LHCN-M2 (cell line): ENCODE measurements at regions not wholly inside any gene's neighbourhood (a gene's known extent, or its start where the extent isn't known, plus 50 kb on each side); places are given as distances from the start of the nearest gene placed in this dataset.
A peak's percentile ranks its signal among the peaks of the same experiment; 100 is the strongest.

Experiments
- DNase-seq: peaks from one replicate; pipeline ENCODE4 v3.0.0-alpha.2; 2012; ENCODE audit warnings: low read depth

DNA sequence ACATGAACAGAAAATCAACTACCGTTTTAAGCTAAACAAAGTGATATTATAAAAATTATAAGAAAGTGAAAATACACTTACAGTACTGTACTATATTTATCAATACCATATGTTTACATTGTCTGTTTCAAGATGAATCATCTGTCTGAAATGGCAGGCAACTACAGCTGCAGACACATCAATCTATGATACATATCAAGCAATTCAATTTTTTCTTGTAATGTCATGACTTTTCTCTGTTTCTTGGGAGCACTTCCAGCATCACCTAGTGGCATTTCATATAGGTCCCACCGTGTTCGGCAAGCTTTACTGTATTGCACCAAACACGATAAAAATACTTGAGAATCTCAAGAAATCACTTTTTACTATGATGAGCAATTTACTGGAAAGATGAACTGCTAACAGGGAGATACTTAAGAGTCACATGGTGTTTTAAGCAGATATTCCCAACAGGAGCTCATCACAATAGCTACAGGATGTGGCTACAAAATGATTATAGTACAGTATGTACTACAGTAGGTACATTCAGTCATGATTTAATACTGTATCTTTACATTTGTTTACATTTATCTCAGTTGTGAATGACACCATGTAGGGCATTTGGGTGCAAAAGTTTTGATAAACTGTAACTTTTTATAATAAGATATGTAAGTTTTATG lies 207.4 kb downstream of the ADAM29 start:
- DNase-seq, result peak; percentile 3

GRCh38 chr4:175127314-175127713 lies 209.2 kb downstream of the ADAM29 start:
- DNase-seq, result peak; percentile 28

- DNase-seq, result no peak
Measured at GRCh38 chr4:175129797-175130196, 211.6 kb downstream of the ADAM29 start.

- DNase-seq, result no peak
Measured at GRCh38 chr4:175139205-175139604, 221.0 kb downstream of the ADAM29 start.

- no peak for DNase-seq
Measured at GRCh38 chr4:175143116-175143515, 225.0 kb downstream of the ADAM29 start.

GRCh38 chr4:175146799-175147198 lies 228.6 kb downstream of the ADAM29 start:
- no peak for DNase-seq

DNA sequence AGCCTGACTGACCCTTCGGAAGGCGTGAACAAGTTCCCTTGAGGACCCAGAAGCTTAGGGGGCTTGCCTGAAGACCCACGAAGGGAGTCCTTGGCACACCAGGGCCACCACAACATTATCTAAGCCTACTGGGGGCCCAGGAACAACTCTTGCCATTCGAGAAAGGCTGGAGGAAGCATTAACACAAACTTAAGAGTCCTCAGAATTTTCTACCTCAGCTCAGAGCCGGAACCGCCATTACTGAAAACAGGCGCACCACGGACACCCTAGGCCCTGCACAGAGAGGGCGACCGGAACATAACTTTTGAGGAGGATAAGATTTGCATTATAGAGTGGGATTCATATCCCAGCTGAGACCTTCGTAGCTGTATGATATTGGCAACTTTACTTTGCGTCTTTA lies 229.1 kb downstream of the ADAM29 start:
- no peak for DNase-seq

GRCh38 chr4:175166020-175166419 lies 247.9 kb downstream of the ADAM29 start:
- DNase-seq, result peak; percentile 7

DNA sequence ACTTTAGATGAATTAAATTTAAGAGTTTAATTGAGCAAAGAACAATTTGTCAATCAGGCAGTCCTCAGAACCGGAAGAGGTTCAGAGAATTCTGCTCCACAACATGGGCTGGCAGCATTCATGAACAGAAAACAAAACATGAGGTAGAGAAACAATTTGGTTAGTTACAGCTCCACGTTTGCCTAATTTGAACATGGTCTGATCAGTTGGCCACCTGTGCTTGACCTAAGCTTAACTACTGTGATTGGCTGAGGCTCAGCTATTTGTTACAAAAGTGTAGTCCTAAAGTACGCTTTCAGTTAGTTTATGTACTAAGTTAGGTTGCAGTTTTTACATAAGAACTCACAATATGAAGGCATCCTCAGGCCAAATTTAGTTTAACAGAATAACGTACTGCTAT lies 258.6 kb downstream of the ADAM29 start:
- DNase-seq, result peak; percentile 4

DNA sequence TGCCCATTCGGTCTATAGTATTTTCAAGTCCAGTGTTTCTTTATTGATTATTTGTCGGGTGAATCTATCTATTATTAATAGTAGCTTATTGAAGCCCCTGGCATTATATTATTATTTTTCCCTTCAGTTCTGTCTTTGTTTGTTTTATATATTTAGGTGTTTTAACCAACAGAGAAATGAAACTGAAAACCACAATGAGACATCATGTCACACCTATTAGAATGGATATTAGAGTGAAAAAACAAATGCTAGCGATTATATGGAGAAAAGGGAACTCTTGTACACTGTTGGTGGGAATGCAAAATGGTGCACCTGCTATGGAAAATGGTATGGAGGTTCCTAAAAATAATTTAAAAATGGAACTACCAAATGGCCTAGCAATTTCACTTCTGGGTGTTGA lies 272.5 kb downstream of the ADAM29 start:
- no peak for DNase-seq

DNA sequence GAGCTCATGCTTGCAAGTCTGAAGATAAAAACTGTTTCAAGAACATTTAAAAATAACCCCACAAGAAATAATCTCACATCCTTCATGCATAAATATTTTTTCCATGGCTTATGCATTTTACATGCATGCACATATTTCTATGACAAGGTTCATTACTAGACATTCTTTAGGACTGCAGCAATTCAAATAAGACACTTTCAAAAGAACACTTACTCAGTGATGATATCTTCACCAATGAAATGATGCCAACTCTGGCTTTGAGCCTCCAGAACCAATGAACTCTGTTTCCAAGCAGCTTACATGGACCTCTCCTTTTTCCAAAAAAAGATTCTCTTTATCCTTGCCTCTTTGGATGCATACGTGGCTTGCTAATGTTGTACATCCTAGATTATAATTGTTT lies 279.9 kb downstream of the ADAM29 start:
- DNase-seq, result no peak

DNA sequence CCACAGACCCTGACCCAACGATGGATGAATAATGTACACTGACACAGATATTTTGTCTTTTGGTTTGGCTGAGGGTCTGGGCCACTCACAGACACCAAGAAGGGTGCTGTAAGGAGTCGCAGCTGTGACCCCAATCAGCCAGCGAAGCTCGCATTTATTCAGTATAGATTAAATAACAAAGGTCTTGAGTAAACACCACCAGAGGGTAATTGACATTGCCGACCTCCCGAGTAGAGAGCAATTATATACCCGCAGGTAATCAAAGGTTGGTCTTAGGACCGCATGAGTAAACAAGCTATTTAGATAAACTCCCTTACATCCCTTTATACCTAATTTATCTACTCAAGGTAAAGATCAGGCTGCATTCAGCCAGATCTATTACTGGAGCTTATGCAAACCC lies 297.1 kb downstream of the ADAM29 start:
- no peak for DNase-seq

DNA sequence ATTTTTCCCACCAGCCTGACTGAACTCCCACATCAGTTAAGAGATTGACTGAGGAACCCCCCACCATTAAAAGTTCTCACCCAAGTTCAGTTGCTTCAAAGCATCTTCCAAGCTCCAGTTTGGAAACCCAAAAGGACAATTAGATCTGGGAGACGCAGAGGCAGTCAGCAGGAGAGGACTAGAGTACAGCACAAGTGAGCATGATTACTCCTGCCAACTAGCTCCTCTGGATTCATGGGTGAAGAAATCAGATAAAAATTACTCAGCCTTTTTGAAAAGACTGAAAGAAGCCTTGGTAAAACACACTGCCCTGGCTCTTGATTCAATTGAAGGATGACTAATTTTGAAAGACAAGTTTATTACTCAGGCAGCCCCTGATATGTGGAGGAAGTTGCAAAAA lies 297.5 kb downstream of the ADAM29 start:
- DNase-seq, result no peak

- DNase-seq, result no peak
Measured at GRCh38 chr4:175229154-175229553, 311.0 kb downstream of the ADAM29 start.

- no peak for DNase-seq
Measured at GRCh38 chr4:175234162-175234561, 316.0 kb downstream of the ADAM29 start.

- DNase-seq, result no peak
Measured at GRCh38 chr4:175238827-175239517, 320.8 kb downstream of the ADAM29 start.

DNA sequence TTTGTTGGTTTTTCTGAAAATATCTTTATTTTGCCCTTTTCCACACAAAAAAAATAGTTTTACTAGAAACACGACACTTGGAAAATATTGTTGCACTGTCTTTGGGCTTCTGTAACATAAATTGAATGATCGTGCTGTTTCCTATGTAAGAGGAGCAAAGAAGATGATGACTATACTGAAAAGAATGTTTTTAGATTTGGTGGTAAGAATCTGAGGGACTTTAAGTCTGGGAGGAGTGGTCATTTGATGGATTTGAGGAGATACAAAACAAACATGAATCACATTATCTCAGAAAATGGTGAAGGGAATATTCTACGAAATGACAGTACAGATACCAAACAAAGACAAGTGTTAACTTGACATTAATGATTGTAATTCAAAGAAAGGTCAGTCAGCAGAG lies 328.8 kb downstream of the ADAM29 start:
- peak; percentile 66 for DNase-seq

- DNase-seq, result no peak
Measured at GRCh38 chr4:175252642-175253041, 334.5 kb downstream of the ADAM29 start.

DNA sequence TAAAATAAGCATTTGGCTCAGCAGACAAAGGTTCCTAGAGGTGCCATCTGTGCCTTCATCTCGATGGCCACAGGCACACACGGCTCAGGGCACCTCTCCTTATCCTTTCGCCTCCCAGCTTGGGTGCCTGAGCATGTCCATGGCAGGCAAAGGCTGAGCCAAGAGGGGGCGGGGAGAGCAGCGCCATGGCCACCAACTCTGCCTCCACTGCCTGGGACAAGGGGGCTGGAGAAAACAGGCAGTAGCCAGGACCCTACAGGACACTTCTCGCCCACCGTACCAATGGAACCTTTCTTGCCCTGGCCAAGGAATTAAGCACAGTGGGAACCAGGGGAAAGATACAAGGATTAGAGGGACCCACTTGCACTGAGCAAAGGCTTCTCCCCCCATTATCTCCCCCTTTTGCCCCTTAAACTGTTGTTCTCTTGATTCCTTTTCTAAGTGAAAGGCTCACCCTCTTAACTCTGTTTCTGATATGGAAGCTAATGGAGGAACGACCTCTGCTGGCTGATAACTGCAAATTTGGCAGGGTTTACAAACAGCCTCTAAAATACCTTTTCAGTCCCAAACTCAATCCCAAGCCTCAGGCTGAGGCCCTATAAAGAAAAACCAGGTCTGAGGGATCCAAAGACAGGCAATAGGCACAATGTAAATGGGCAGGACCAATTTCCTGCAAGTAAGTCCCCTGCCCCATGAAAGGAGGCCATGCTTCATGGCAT lies 335.2 kb downstream of the ADAM29 start:
- DNase-seq, result no peak

- no peak for DNase-seq
Measured at GRCh38 chr4:175263537-175263936, 345.4 kb downstream of the ADAM29 start.

- no peak for DNase-seq
Measured at GRCh38 chr4:175271010-175271630, 353.0 kb downstream of the ADAM29 start.

- DNase-seq, result peak; percentile 20
Measured at GRCh38 chr4:175273995-175274753, 356.0 kb downstream of the ADAM29 start.
